ENCODE measurements at regions not wholly inside any gene's neighbourhood (a gene's known extent, or its start where the extent isn't known, plus 50 kb on each side); places are given as distances from the start of the nearest gene placed in this dataset.

DNA sequence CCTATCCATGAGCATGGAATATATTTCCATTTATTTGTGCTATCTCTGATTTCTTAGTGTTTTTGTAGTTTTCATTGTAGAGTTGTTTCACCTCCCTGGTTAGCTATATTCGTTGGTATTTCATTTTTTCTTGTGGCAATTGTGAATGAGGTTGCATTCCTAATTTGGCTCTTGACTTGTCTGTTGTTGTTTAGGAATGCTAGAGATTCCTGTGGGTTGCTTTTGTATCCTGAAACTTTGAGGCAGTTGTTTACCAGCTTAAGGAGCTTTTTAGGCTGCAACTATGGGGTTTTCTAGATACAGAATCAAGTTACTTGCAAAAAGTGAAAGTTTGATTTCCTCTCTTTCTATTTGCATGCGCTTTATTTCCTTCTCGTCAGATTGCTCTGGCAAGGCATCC lies 304.7 kb upstream of the GRM3 start:
- ATAC-seq (ENCODE audit: insufficient read depth, low read depth) = no peak
- no peaks in the 10 kb centered on the region for H3K36me3 ChIP-seq (ENCODE audit: insufficient read depth, low read length)
- DNase-seq = no peak
- H4K20me1 ChIP-seq (ENCODE audit: insufficient read depth, low read length) = no peaks in the 10 kb centered on the region
- H3K9me3 ChIP-seq (ENCODE audit: insufficient read depth, low read length, severe bottlenecking) = no peaks in the 10 kb centered on the region
- H3K4me1 ChIP-seq (ENCODE audit: insufficient read depth, low read length) = no peaks in the 10 kb centered on the region
- no peak overlapping the region for H2AFZ ChIP-seq (ENCODE audit: low read depth, low read length)
- H3K4me3 ChIP-seq (ENCODE audit: low read depth in 1 of 2, low read length in 2 of 2) = no peak overlapping the region
- TF ChIP-seq, protein P1, sequence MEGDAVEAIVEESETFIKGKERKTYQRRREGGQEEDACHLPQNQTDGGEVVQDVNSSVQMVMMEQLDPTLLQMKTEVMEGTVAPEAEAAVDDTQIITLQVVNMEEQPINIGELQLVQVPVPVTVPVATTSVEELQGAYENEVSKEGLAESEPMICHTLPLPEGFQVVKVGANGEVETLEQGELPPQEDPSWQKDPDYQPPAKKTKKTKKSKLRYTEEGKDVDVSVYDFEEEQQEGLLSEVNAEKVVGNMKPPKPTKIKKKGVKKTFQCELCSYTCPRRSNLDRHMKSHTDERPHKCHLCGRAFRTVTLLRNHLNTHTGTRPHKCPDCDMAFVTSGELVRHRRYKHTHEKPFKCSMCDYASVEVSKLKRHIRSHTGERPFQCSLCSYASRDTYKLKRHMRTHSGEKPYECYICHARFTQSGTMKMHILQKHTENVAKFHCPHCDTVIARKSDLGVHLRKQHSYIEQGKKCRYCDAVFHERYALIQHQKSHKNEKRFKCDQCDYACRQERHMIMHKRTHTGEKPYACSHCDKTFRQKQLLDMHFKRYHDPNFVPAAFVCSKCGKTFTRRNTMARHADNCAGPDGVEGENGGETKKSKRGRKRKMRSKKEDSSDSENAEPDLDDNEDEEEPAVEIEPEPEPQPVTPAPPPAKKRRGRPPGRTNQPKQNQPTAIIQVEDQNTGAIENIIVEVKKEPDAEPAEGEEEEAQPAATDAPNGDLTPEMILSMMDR (IDR thresholded peaks at IDR 0.05; ENCODE audit: borderline replicate concordance, extremely low read depth, low read length, poor library complexity, severe bottlenecking) = no peak
- no peak for TF ChIP-seq EZH2 (IDR thresholded peaks at IDR 0.05; ENCODE audit: borderline replicate concordance, low read depth, low read length, severe bottlenecking)
- no peak overlapping the region for H3K27ac ChIP-seq (ENCODE audit: low read length)
- no peaks in the 10 kb centered on the region for H3K27me3 ChIP-seq (ENCODE audit: insufficient read depth, low read length, poor library complexity)
- no peak overlapping the region for H3K9ac ChIP-seq (ENCODE audit: low read depth, low read length)
- H3K79me2 ChIP-seq (ENCODE audit: insufficient read depth, low read length) = no peaks in the 10 kb centered on the region
- H3K4me2 ChIP-seq (ENCODE audit: insufficient read depth, low read length) = no peak overlapping the region

DNA sequence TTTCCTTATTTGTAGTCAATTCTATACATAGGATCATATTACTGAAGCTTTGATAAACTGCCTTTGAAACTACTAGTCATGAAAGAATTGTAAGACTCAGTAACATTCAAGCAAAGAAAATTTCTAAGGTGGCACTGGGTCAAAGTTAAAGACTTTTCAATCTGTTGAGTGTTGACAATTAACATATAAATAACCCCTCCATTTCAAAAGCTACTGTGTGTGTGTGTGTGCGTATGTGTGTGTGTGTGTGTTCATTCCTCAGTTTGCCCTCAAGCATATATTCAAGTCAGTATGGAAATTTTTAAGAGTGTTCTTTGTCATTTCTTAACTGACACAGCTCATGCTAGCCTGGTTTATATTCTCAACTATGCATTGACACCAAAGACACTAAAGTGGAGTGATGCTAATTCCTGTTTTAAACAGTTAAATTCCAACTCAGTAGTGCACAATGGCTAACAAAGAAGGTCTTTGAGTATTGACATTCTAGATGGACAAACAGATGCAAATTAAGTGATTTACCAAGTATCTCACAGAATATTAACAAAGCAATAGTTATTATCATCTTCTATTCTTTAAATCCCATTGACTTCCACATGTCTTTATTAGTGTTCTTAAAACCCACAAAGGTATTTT lies 314.8 kb upstream of the GRM3 start:
- Histone ChIP-seq H3K4me1 (ENCODE audit: insufficient read depth, low read length) (no peaks in the 10 kb centered on the region), H3K9me3 (ENCODE audit: insufficient read depth, low read length, severe bottlenecking) (no peaks in the 10 kb centered on the region), H3K79me2 (ENCODE audit: insufficient read depth, low read length) (no peaks in the 10 kb centered on the region), H4K20me1 (ENCODE audit: insufficient read depth, low read length) (no peaks in the 10 kb centered on the region), H3K4me2 (ENCODE audit: insufficient read depth, low read length) (no peak overlapping the region), H3K27ac (ENCODE audit: low read length) (no peak overlapping the region), H2AFZ (ENCODE audit: low read depth, low read length) (no peak overlapping the region), H3K9ac (ENCODE audit: low read depth, low read length) (no peak overlapping the region), H3K27me3 (ENCODE audit: insufficient read depth, low read length, poor library complexity) (no peaks in the 10 kb centered on the region), H3K4me3 (ENCODE audit: low read depth in 1 of 2, low read length in 2 of 2) (no peak overlapping the region), H3K36me3 (ENCODE audit: insufficient read depth, low read length) (no peaks in the 10 kb centered on the region)
- TF ChIP-seq, protein P1 (IDR thresholded peaks at IDR 0.05; ENCODE audit: borderline replicate concordance, extremely low read depth, low read length, poor library complexity, severe bottlenecking) = no peak
- TF ChIP-seq EZH2 (IDR thresholded peaks at IDR 0.05; ENCODE audit: borderline replicate concordance, low read depth, low read length, severe bottlenecking) = no peak
- DNase-seq (no peak), ATAC-seq (ENCODE audit: insufficient read depth, low read depth) (no peak)

DNA sequence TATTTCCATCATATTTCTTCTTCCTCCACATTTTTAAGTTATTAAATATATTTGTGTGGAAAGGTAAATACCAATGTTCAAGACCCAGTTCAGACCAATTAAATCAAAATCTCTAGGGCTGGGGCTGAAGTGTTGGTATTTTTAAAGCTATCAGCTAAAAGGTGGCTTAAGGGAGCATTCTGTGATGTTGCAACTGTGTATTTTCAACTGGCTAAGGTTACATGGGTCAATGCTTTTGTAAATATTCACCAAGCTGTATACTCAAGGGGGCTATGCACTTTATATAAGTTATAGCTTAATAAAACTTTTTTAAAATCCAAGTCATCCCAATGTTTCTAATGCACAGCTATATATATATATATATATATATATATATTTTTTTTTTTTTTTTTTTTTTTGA lies 316.9 kb upstream of the GRM3 start:
- Histone ChIP-seq H2AFZ (ENCODE audit: low read depth, low read length) (no peak overlapping the region), H3K79me2 (ENCODE audit: insufficient read depth, low read length) (no peaks in the 10 kb centered on the region)

More for the DNA sequence above, 316.9 kb upstream of the GRM3 start:
- no peaks in the 10 kb centered on the region for H3K36me3 ChIP-seq (ENCODE audit: insufficient read depth, low read length)
- ATAC-seq (ENCODE audit: insufficient read depth, low read depth) (no peak), DNase-seq (no peak)
- no peaks in the 10 kb centered on the region for H4K20me1 ChIP-seq (ENCODE audit: insufficient read depth, low read length)
- no peaks in the 10 kb centered on the region for H3K27me3 ChIP-seq (ENCODE audit: insufficient read depth, low read length, poor library complexity)
- no peak overlapping the region for H3K4me3 ChIP-seq (ENCODE audit: low read depth in 1 of 2, low read length in 2 of 2)
- TF ChIP-seq, protein P1 (IDR thresholded peaks at IDR 0.05; ENCODE audit: borderline replicate concordance, extremely low read depth, low read length, poor library complexity, severe bottlenecking) = no peak
- TF ChIP-seq EZH2 (IDR thresholded peaks at IDR 0.05; ENCODE audit: borderline replicate concordance, low read depth, low read length, severe bottlenecking) = no peak
- no peak overlapping the region for H3K27ac ChIP-seq (ENCODE audit: low read length)
- no peak overlapping the region for H3K4me2 ChIP-seq (ENCODE audit: insufficient read depth, low read length)
- H3K9me3 ChIP-seq (ENCODE audit: insufficient read depth, low read length, severe bottlenecking) = no peaks in the 10 kb centered on the region
- H3K4me1 ChIP-seq (ENCODE audit: insufficient read depth, low read length) = no peaks in the 10 kb centered on the region
- no peak overlapping the region for H3K9ac ChIP-seq (ENCODE audit: low read depth, low read length)
